Gastroesophageal sphincter (tissue), 3 donors: ENCODE measurements at regions not wholly inside any gene's neighbourhood (a gene's known extent, or its start where the extent isn't known, plus 50 kb on each side); places are given as distances from the start of the nearest gene placed in this dataset.

ENCODE experiments used
- CTCF ChIP-seq, 4 experiments: fragments of 200-600 bp in 2 of 4; fragments of 450-650 bp in 2 of 4; sonication (generic) in 1 of 4; IDR thresholded peaks; one replicate each; pipeline ENCODE4 v1.5.1; 2017 to 2019; ENCODE audit warnings: antibody characterized with exemption in 4 of 4, mild to moderate bottlenecking in 2 of 4, moderate library complexity in 2 of 4
- EP300 ChIP-seq: sonication (generic); formaldehyde crosslinking; IDR thresholded peaks from one replicate; pipeline ENCODE4 v1.6.1; 2017; ENCODE audit warnings: antibody characterized with exemption, mild to moderate bottlenecking
- POLR2A ChIP-seq, 2 donors: fragments of 450-650 bp; IDR thresholded peaks; one replicate each; pipeline ENCODE4 v1.6.1; 2017; ENCODE audit warnings: antibody characterized with exemption in 2 of 2, mild to moderate bottlenecking in 2 of 2, moderate library complexity in 1 of 2

DNA sequence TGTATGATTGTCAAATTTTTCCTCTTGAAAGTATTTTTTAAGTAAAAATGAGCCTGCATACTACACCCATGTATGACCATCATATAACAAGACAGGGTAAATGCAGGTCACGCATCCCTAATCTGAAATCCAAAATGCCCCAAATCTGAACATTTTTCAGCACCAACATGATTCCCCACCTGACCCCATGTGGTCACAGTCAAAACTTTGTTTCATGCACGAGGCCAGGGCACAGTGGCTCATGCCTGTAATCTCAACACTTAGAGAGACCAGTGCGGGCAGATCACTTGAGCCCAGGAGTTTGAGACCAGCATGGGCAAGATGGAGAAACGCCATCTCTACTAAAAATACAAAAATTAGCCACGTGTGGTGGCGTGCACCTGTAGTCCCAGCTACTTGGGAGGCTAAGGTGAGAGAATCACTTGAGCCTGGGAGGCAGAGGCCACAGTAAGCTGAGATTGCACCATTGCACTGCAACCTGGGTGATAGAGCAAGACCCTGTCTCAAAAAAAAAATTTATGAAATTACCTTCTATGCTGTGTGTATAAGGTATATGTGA is 63.7 kb upstream of the NPAS1 start:
- TF ChIP-seq POLR2A (IDR thresholded peaks at IDR 0.05) (no peak), CTCF (IDR thresholded peaks at IDR 0.05) (no peak), EP300 (no peak)
